A673 (cell line): ENCODE measurements at regions not wholly inside any gene's neighbourhood (a gene's known extent, or its start where the extent isn't known, plus 50 kb on each side); places are given as distances from the start of the nearest gene placed in this dataset.

ENCODE experiments used
- BruUV-seq: library from RNA; stranded (reverse); fragments of 400-500 nt; replicated peaks from 2 replicates; lab custom pipeline; 2021; lab: Mats Ljungman, UMichigan
- CTCF ChIA-PET: fragments of 300-600 bp; sonication (Branson Sonifier 250); formaldehyde crosslinking; loops from one replicate; lab custom pipeline; 2022; ENCODE audit warnings: antibody characterized with exemption; lab: Charles Lee
- POLR2A ChIA-PET: fragments of 300-600 bp; sonication (Branson Sonifier 250); formaldehyde crosslinking; loops from one replicate; lab custom pipeline; 2022; ENCODE audit warnings: antibody characterized with exemption; ENCODE audit not compliant: low non-redundant PET; lab: Charles Lee
- DNase-seq: peaks from one replicate; pipeline ENCODE4 v3.0.0-alpha.2; 2015; ENCODE audit warnings: low spot score
- H3K27ac ChIP-seq: fragments of 200-600 bp; sonication (generic); 2 replicates; pipeline ENCODE4 v1.5.1; 2016; ENCODE audit warnings: mixed run types, low read depth, mild to moderate bottlenecking, mixed read lengths, antibody characterized with exemption, low read length; ENCODE audit not compliant: poor library complexity, severe bottlenecking
- H3K27me3 ChIP-seq: fragments of 200-600 bp; sonication (generic); replicated peaks from 2 replicates; pipeline ENCODE4 v1.6.1; 2017; ENCODE audit warnings: mixed run types, low read depth, mild to moderate bottlenecking, mixed read lengths, antibody characterized with exemption, low read length; ENCODE audit not compliant: insufficient read depth, poor library complexity
- H3K36me3 ChIP-seq: fragments of 200-600 bp; sonication (generic); 2 replicates; pipeline ENCODE4 v1.6.1; 2016; ENCODE audit warnings: mixed run types, mild to moderate bottlenecking, mixed read lengths, antibody characterized with exemption, low read length; ENCODE audit not compliant: insufficient read depth, poor library complexity, severe bottlenecking
- H3K4me1 ChIP-seq: fragments of 200-600 bp; sonication (generic); 2 replicates; pipeline ENCODE4 v1.6.1; 2017; ENCODE audit warnings: mixed run types, mild to moderate bottlenecking, mixed read lengths, antibody characterized with exemption, low read length; ENCODE audit not compliant: insufficient read depth, poor library complexity, severe bottlenecking
- H3K4me3 ChIP-seq: fragments of 200-600 bp; sonication (generic); 2 replicates; pipeline ENCODE4 v1.5.1; 2016; ENCODE audit warnings: low read depth, mixed run types, mild to moderate bottlenecking, mixed read lengths, low read length; ENCODE audit not compliant: poor library complexity, severe bottlenecking
- H3K9me3 ChIP-seq: fragments of 200-600 bp; sonication (generic); 2 replicates; pipeline ENCODE4 v1.6.1; 2016; ENCODE audit warnings: mixed run types, low read depth, mild to moderate bottlenecking, mixed read lengths, antibody characterized with exemption, low read length; ENCODE audit not compliant: poor library complexity, severe bottlenecking
- CTCF ChIP-seq: fragments of 300-800, 200-600 bp; sonication (generic); conservative IDR thresholded peaks from 2 replicates; pipeline ENCODE4 v1.5.1; 2017; ENCODE audit warnings: low read depth, mild to moderate bottlenecking, antibody characterized with exemption, low read length, moderate library complexity, mixed read lengths
- EZH2 ChIP-seq: fragments of 200-600 bp; sonication (generic); IDR thresholded peaks from 2 replicates; pipeline ENCODE4 v1.6.1; 2017; ENCODE audit warnings: borderline replicate concordance, low read depth, mild to moderate bottlenecking, mixed read lengths, antibody characterized with exemption, low read length; ENCODE audit not compliant: poor library complexity, severe bottlenecking
- intact Hi-C: fragments of 100-400 bp; cut with micrococcal nuclease; formaldehyde crosslinking; loops from one replicate; pipeline ENCODE4 v1.10.0; 2022; ENCODE audit not compliant: unreplicated experiment

- Histone ChIP-seq H3K27me3 (no peaks in the 10 kb centered on the region), H3K27ac (no peak overlapping the region), H3K4me3 (no peak overlapping the region), H3K4me1 (no peaks in the 10 kb centered on the region), H3K9me3 (no peaks in the 10 kb centered on the region), H3K36me3 (no peaks in the 10 kb centered on the region)
- ChIA-PET CTCF (no interaction called here), POLR2A (no interaction called here)
- intact Hi-C loops, result no loop called here
- DNase-seq, result no peak
- TF ChIP-seq CTCF (no peak), EZH2 (no peak)
- no TSS peak for BruUV-seq
These were observed 174.1 kb upstream of the TMTC1 start for GRCh38 chr12:29957835-29958234.

DNA sequence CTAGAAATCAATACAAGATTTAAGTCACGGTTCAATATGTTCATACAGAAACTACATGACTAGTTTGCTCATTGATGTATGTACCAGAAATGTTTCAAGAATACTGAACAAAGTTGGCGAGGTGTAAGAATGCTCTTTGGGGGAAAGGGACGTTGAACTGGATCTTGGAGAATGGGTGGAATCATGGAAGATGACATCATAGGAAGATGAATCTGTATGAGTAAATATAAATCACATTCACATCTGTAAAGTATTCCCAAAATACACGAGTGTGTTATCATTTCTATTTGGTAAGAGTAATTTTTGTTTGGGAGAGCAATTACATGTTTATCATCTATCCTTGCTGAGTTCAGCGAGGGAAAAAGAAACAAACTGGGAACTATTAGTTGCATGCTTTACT is 162.2 kb upstream of the TMTC1 start:
- Histone ChIP-seq H3K9me3 (no peaks in the 10 kb centered on the region), H3K4me3 (no peak overlapping the region), H3K27ac (no peak overlapping the region), H3K4me1 (no peaks in the 10 kb centered on the region), H3K36me3 (no peaks in the 10 kb centered on the region), H3K27me3 (peaks cover 2% of the 10 kb centered on the region)
- CTCF ChIA-PET, result no interaction called here
- intact Hi-C loops, result no loop called here
- no peak for DNase-seq
- POLR2A ChIA-PET, result no interaction called here
- BruUV-seq, result no TSS peak
- TF ChIP-seq EZH2 (no peak), CTCF (no peak)

GRCh38 chr12:29944269-29945000 is 160.7 kb upstream of the TMTC1 start:
- no TSS peak for BruUV-seq
- intact Hi-C loops, result no loop called here
- DNase-seq, result no peak
- Histone ChIP-seq H3K27ac (no peak overlapping the region), H3K4me1 (no peaks in the 10 kb centered on the region), H3K36me3 (no peaks in the 10 kb centered on the region), H3K9me3 (no peaks in the 10 kb centered on the region), H3K4me3 (no peak overlapping the region), H3K27me3 (peaks cover 2% of the 10 kb centered on the region)
- no peak for TF ChIP-seq CTCF
- no peak for TF ChIP-seq EZH2
- ChIA-PET CTCF (no interaction called here), POLR2A (no interaction called here)
